HUES48 (cell line): ENCODE measurements at regions not wholly inside any gene's neighbourhood (a gene's known extent, or its start where the extent isn't known, plus 50 kb on each side); places are given as distances from the start of the nearest gene placed in this dataset.

Experiments
- H3K27ac ChIP-seq: one replicate; pipeline ENCODE4 v1.7.0; 2013; ENCODE audit warnings: low read depth, low read length, inconsistent platforms
- H3K27me3 ChIP-seq: 2 replicates; pipeline ENCODE4 v1.6.1; 2013; ENCODE audit warnings: mild to moderate bottlenecking, low read length; ENCODE audit not compliant: control insufficient read depth, insufficient read depth
- H3K36me3 ChIP-seq: 2 replicates; pipeline ENCODE4 v1.6.1; 2013; ENCODE audit warnings: low read length; ENCODE audit not compliant: control insufficient read depth, insufficient read depth
- H3K4me1 ChIP-seq: 2 replicates; pipeline ENCODE4 v1.6.1; 2013; ENCODE audit warnings: mild to moderate bottlenecking, low read length; ENCODE audit not compliant: control insufficient read depth, insufficient read depth
- H3K4me3 ChIP-seq: 2 replicates; pipeline ENCODE4 v1.5.1; 2013; ENCODE audit warnings: mild to moderate bottlenecking, low read depth, low read length
- H3K9ac ChIP-seq: 2 replicates; pipeline ENCODE4 v1.6.1; 2013; ENCODE audit warnings: mild to moderate bottlenecking, low read depth, low read length, moderate library complexity
- H3K9me3 ChIP-seq: 2 replicates; pipeline ENCODE4 v1.6.1; 2013; ENCODE audit warnings: low read length; ENCODE audit not compliant: control insufficient read depth, insufficient read depth

DNA sequence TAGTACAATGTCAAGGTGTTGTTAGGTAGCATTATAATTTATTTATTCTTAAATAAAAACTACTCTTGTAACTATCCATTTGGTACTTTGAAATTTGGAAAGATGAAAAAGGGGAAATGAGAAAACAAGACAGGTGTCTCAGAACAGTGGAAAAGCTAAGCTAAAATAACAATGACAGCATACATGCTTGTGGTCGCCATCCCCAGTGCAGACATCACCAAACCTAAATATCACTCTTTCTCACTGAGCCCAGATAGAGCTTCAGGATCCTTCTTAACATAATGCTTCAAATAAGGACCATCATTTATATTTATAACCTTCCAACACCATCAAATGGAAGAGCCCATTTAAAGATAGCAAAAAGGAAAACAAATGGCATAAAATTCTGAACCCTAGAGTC is 434.4 kb upstream of the BRINP1 start:
- Histone ChIP-seq H3K27me3 (no peaks in the 10 kb centered on the region), H3K4me3 (no peak overlapping the region), H3K27ac (no peak overlapping the region), H3K4me1 (no peaks in the 10 kb centered on the region), H3K9ac (no peak overlapping the region), H3K36me3 (no peaks in the 10 kb centered on the region), H3K9me3 (no peaks in the 10 kb centered on the region)

DNA sequence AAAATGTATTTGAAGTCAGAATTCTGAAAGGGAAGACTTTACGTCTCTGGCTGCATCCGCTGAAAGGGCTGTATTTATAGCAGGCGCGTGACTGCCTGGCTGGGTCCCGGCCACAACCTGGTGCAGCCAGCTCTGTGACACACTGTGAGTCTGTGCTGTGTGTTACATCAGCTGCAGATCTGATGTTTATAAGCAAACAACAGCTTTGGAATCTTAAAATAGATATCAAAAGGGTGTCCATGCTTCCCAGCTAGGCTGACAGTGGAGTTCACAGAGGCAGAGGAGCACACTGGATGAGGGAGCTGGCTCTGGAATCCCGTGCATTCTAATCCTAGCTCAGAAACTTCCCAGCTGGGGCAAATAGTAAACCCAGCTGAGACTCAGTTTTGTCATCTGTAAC is 433.4 kb upstream of the BRINP1 start:
- Histone ChIP-seq H3K27ac (no peak overlapping the region), H3K9ac (no peak overlapping the region), H3K4me1 (no peaks in the 10 kb centered on the region), H3K9me3 (no peaks in the 10 kb centered on the region), H3K27me3 (no peaks in the 10 kb centered on the region), H3K36me3 (no peaks in the 10 kb centered on the region), H3K4me3 (no peak overlapping the region)

DNA sequence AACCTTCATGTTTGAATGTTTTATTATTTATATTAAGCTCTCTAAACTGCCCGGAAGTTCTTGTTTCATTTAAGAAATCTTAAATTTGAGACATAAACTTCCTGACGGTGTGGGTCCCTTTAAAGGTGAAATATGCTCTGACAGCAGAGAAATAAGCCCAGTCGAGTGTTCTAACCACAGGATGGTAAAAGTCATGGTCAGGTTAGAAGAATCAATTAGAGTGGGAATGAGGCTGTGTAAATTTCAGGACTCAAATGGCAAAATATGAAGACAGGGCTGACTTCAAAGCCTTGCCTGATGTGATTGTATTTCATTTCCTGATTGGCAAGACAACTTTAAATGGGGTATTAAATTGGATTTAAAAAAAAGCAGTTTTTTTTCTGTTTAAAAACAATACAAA is 432.9 kb upstream of the BRINP1 start:
- H3K9ac ChIP-seq, result no peak overlapping the region
- no peaks in the 10 kb centered on the region for H3K4me1 ChIP-seq
- no peaks in the 10 kb centered on the region for H3K36me3 ChIP-seq
- H3K27me3 ChIP-seq, result no peaks in the 10 kb centered on the region
- H3K27ac ChIP-seq, result no peak overlapping the region
- H3K4me3 ChIP-seq, result no peak overlapping the region
- no peaks in the 10 kb centered on the region for H3K9me3 ChIP-seq

DNA sequence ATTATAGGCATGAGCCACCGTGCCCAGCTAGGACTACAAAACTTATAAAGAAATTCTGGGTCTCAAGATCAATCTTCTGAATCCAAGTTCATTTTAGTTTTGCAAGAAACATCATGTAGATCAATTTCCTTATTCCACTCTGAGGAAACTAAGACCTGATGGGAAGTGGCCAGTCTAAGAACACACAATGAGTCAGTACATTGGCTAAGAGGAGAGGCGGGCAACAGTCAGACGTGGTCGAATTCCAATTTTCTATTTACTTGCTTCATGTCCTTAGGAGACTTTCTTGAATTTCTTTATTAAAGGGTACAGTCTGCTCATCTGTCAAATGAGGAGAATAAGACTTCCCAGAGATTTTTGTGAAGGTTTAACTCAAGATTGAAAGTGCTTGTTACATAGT is 432.1 kb upstream of the BRINP1 start:
- H3K4me1 ChIP-seq, result no peaks in the 10 kb centered on the region
- no peaks in the 10 kb centered on the region for H3K9me3 ChIP-seq
- H3K27ac ChIP-seq, result no peak overlapping the region
- H3K27me3 ChIP-seq, result no peaks in the 10 kb centered on the region
- H3K9ac ChIP-seq, result no peak overlapping the region
- no peak overlapping the region for H3K4me3 ChIP-seq
- no peaks in the 10 kb centered on the region for H3K36me3 ChIP-seq

DNA sequence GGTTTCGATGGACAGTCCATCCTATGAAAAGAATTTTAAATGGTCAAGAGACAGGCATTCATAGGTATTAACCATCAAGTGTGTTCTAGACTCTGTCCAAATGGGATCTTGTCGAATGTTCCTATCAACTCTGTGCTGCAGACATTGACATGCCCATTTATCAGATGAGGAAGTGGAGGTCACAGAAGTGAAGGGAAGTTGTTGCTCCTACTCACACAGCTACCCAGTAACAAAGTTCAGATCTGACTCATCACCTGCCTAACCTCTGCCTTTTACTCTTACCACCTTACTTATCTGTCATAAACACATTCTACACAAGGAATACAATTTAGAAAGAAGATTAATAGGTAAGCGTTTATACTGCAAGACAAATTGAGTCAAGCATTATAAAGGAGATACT is 426.2 kb upstream of the BRINP1 start:
- Histone ChIP-seq H3K4me3 (no peak overlapping the region), H3K36me3 (no peaks in the 10 kb centered on the region), H3K27ac (no peak overlapping the region), H3K27me3 (no peaks in the 10 kb centered on the region), H3K9me3 (no peaks in the 10 kb centered on the region), H3K4me1 (no peaks in the 10 kb centered on the region), H3K9ac (no peak overlapping the region)

DNA sequence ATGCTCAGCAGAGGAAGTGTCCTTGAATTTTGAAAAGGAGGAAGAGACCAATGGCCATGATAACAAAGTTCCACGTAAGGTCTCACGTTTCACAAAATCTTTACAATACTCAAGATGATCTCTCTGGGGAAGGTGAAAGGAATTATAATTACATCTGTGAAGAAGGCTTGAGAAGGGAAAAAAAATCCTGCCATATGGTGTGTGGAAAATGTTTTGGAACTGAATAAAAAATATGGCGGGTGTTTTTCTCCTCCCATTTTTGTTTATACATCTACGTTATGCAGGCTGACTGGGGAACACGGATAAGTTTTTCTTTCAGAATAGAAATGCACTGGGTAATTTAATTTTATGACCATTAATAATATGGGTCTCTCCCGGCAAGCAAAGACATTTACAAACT is 425.6 kb upstream of the BRINP1 start:
- no peaks in the 10 kb centered on the region for H3K36me3 ChIP-seq
- no peak overlapping the region for H3K27ac ChIP-seq
- no peaks in the 10 kb centered on the region for H3K4me1 ChIP-seq
- no peak overlapping the region for H3K4me3 ChIP-seq
- no peaks in the 10 kb centered on the region for H3K9me3 ChIP-seq
- H3K27me3 ChIP-seq, result no peaks in the 10 kb centered on the region
- no peak overlapping the region for H3K9ac ChIP-seq

GRCh38 chr9:119793218-119793617 is 424.0 kb upstream of the BRINP1 start:
- H3K4me1 ChIP-seq, result no peaks in the 10 kb centered on the region
- H3K27me3 ChIP-seq, result no peaks in the 10 kb centered on the region
- no peaks in the 10 kb centered on the region for H3K36me3 ChIP-seq
- no peak overlapping the region for H3K4me3 ChIP-seq
- no peak overlapping the region for H3K27ac ChIP-seq
- no peak overlapping the region for H3K9ac ChIP-seq
- H3K9me3 ChIP-seq, result no peaks in the 10 kb centered on the region

DNA sequence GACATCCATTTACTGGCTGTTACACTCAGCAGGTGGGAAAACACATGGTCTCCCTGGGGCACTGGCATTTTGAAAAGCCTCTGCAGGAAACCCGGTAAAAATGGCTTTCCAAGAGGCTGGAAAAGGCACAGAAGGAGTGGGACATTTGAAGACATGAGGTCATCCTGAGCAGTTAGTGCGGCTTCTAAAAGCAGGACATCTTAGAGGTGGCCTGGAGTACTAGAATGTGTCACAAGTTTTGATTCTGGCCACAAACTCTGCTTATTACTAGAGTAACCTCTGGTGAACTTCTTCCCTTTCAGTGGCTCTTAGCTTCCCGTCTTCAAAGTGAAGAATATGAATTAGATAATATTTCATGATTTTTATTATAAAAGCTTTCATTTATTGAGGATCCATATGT is 423.0 kb upstream of the BRINP1 start:
- H3K27ac ChIP-seq, result no peak overlapping the region
- no peak overlapping the region for H3K4me3 ChIP-seq
- H3K9me3 ChIP-seq, result no peaks in the 10 kb centered on the region
- H3K27me3 ChIP-seq, result no peaks in the 10 kb centered on the region
- no peaks in the 10 kb centered on the region for H3K36me3 ChIP-seq
- no peaks in the 10 kb centered on the region for H3K4me1 ChIP-seq
- no peak overlapping the region for H3K9ac ChIP-seq

DNA sequence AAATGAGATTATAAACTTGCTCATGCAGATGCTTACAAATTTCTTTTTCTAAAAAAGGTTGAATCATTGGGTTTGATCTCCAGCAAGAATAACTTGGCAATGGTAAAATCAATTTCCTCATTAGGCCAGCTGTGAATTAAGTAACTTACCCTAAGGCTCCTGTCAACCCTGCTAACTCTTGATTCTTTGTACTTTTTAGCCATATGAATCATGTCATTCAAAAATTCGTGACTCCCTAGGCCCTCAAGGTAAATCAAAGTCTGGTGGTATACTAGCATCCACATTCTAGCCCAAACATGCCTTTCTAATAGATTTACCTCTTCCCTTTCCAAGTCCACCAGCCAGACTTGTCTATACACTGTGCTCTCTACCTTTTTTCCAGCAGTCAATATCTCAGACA is 420.8 kb upstream of the BRINP1 start:
- no peak overlapping the region for H3K27ac ChIP-seq
- no peak overlapping the region for H3K4me3 ChIP-seq

DNA sequence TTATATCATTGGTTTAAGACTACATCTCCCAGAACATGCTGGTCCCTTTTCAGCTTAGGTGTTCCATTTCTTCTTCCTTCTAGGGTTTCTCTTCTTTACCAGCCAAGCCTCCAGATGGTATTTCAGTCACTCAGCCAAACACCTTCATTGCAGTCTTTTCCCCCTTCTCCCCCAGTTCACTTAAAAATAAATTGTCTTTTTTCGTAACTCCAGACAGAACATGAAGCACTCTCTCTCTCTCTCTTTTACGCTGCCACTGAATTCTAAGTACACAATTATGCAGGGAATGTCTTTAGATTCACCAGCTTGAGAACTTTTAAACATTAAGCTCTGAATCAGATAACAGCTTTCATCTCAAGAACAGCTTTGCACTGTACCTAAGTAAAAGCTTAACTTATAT is 419.7 kb upstream of the BRINP1 start:
- Histone ChIP-seq H3K27ac (no peak overlapping the region), H3K27me3 (no peaks in the 10 kb centered on the region), H3K4me3 (no peak overlapping the region), H3K9me3 (no peaks in the 10 kb centered on the region), H3K36me3 (no peaks in the 10 kb centered on the region), H3K4me1 (no peaks in the 10 kb centered on the region), H3K9ac (no peak overlapping the region)

More for the DNA sequence above, 420.8 kb upstream of the BRINP1 start:
- Histone ChIP-seq H3K9me3 (no peaks in the 10 kb centered on the region), H3K27me3 (no peaks in the 10 kb centered on the region), H3K4me1 (no peaks in the 10 kb centered on the region), H3K36me3 (no peaks in the 10 kb centered on the region), H3K9ac (no peak overlapping the region)

GRCh38 chr9:119781886-119782285 is 412.7 kb upstream of the BRINP1 start:
- Histone ChIP-seq H3K9ac (no peak overlapping the region), H3K36me3 (no peaks in the 10 kb centered on the region), H3K4me1 (no peaks in the 10 kb centered on the region), H3K9me3 (no peaks in the 10 kb centered on the region), H3K4me3 (no peak overlapping the region), H3K27ac (no peak overlapping the region), H3K27me3 (no peaks in the 10 kb centered on the region)

DNA sequence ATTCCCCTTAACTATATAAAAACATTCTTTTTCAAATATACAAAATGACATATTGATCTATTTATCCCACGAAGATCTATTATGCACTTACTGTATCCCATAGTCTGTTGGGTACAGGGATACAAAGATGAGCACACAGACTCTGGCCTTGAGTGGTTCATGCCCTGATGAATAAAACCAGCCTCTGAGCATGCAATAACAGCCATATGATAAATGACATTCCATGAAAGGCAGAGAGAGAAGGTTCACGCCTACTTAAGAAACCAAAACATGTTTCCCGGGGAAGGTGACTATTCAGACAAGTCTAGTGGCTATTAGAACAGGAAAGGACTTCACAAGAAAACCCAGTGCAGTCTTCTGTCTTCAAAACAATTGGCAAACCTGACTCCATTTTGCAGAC is 406.2 kb upstream of the BRINP1 start:
- Histone ChIP-seq H3K4me1 (peaks cover 18% of the 10 kb centered on the region), H3K27ac (no peak overlapping the region), H3K4me3 (no peak overlapping the region)

More for the DNA sequence above, 406.2 kb upstream of the BRINP1 start:
- Histone ChIP-seq H3K9ac (no peak overlapping the region), H3K27me3 (peaks cover 6% of the 10 kb centered on the region; the same call in 1 of the 2 replicates), H3K36me3 (no peaks in the 10 kb centered on the region), H3K9me3 (no peaks in the 10 kb centered on the region)
